Parathyroid adenoma (tissue), 2 donors: ENCODE measurements at regions not wholly inside any gene's neighbourhood (a gene's known extent, or its start where the extent isn't known, plus 50 kb on each side); places are given as distances from the start of the nearest gene placed in this dataset.

ENCODE experiments used
- H2AFZ ChIP-seq: fragments of 300-600 bp; sonication (generic); one replicate; pipeline ENCODE4 v1.7.0; 2017; ENCODE audit warnings: antibody characterized with exemption, mild to moderate bottlenecking
- H3K27ac ChIP-seq: fragments of 300-600 bp; sonication (generic); one replicate; pipeline ENCODE4 v1.7.0; 2017
- H3K27me3 ChIP-seq: fragments of 300-600 bp; sonication (generic); one replicate; pipeline ENCODE4 v1.7.0; 2017; ENCODE audit warnings: low read length; ENCODE audit not compliant: control insufficient read depth, insufficient read depth
- H3K36me3 ChIP-seq: fragments of 300-600 bp; sonication (generic); one replicate; pipeline ENCODE4 v1.7.0; 2017; ENCODE audit warnings: low read length; ENCODE audit not compliant: control insufficient read depth, insufficient read depth
- H3K4me1 ChIP-seq: fragments of 300-600 bp; sonication (generic); one replicate; pipeline ENCODE4 v1.7.0; 2017; ENCODE audit warnings: control low read depth
- H3K4me2 ChIP-seq: fragments of 300-600 bp; sonication (generic); one replicate; pipeline ENCODE4 v1.7.0; 2017; ENCODE audit warnings: low read length
- H3K4me3 ChIP-seq: fragments of 300-600 bp; sonication (generic); one replicate; pipeline ENCODE4 v1.7.0; 2017; ENCODE audit warnings: low read depth, low read length
- H3K79me2 ChIP-seq: fragments of 300-600 bp; sonication (generic); one replicate; pipeline ENCODE4 v1.7.0; 2017; ENCODE audit warnings: control low read depth
- H3K9ac ChIP-seq: fragments of 300-600 bp; sonication (generic); one replicate; pipeline ENCODE4 v1.7.0; 2017; ENCODE audit warnings: mild to moderate bottlenecking
- H3K9me3 ChIP-seq: fragments of 300-600 bp; sonication (generic); one replicate; pipeline ENCODE4 v1.7.0; 2017; ENCODE audit warnings: low read length; ENCODE audit not compliant: control insufficient read depth
- CTCF ChIP-seq: fragments of 300-600 bp; sonication (generic); IDR thresholded peaks from one replicate; pipeline ENCODE4 v1.7.0; 2017; ENCODE audit warnings: antibody characterized with exemption, mild to moderate bottlenecking
- donor health status: primary hyperparathyroidism.

GRCh38 chr20:62590309-62591121 is 51.8 kb upstream of the SLCO4A1 start:
- no peaks in the 10 kb centered on the region for H3K36me3 ChIP-seq
- no peak overlapping the region for H3K4me2 ChIP-seq
- no peaks in the 10 kb centered on the region for H3K4me1 ChIP-seq
- no peak overlapping the region for H3K27ac ChIP-seq
- no peak for TF ChIP-seq CTCF
- H2AFZ ChIP-seq, result no peak overlapping the region
- H3K27me3 ChIP-seq, result no peaks in the 10 kb centered on the region
- H3K9me3 ChIP-seq, result no peaks in the 10 kb centered on the region
- no peak overlapping the region for H3K9ac ChIP-seq
- no peaks in the 10 kb centered on the region for H3K79me2 ChIP-seq
- no peak overlapping the region for H3K4me3 ChIP-seq

GRCh38 chr20:62591122-62591468 is 51.2 kb upstream of the SLCO4A1 start:
- Histone ChIP-seq H3K4me2 (no peak overlapping the region), H3K27me3 (no peaks in the 10 kb centered on the region), H3K4me3 (no peak overlapping the region), H3K4me1 (no peaks in the 10 kb centered on the region), H3K79me2 (no peaks in the 10 kb centered on the region), H2AFZ (no peak overlapping the region), H3K36me3 (no peaks in the 10 kb centered on the region), H3K9ac (no peak overlapping the region), H3K9me3 (no peaks in the 10 kb centered on the region), H3K27ac (no peak overlapping the region)
- no peak for TF ChIP-seq CTCF

- H3K36me3 ChIP-seq, result no peaks in the 10 kb centered on the region
- no peaks in the 10 kb centered on the region for H3K79me2 ChIP-seq
- H3K9me3 ChIP-seq, result no peaks in the 10 kb centered on the region
- no peak overlapping the region for H3K9ac ChIP-seq
- H3K4me2 ChIP-seq, result no peak overlapping the region
- H3K4me1 ChIP-seq, result no peaks in the 10 kb centered on the region
- H2AFZ ChIP-seq, result no peak overlapping the region
- no peak for TF ChIP-seq CTCF
- no peak overlapping the region for H3K27ac ChIP-seq
- H3K27me3 ChIP-seq, result no peaks in the 10 kb centered on the region
- no peak overlapping the region for H3K4me3 ChIP-seq
Measured at GRCh38 chr20:62591591-62591990, 50.7 kb upstream of the SLCO4A1 start.
